Panc1 (cell line): ENCODE measurements at regions not wholly inside any gene's neighbourhood (a gene's known extent, or its start where the extent isn't known, plus 50 kb on each side); places are given as distances from the start of the nearest gene placed in this dataset.

Experiments used
- POLR2AphosphoS5 ChIP-seq: IDR thresholded peaks from 2 replicates; pipeline ENCODE4 v1.6.1; 2012; ENCODE audit warnings: mild to moderate bottlenecking, low read depth, low read length, moderate library complexity
- REST ChIP-seq, 2 experiments: IDR thresholded peaks; 2 replicates each; pipeline ENCODE4 v1.6.1; 2011 to 2012; ENCODE audit warnings: low read depth in 2 of 2, control low read depth in 1 of 2, low read length in 1 of 2, mild to moderate bottlenecking in 1 of 2, moderate library complexity in 1 of 2; ENCODE audit not compliant: insufficient read depth in 1 of 2
- TF ChIP-seq, protein P1 (sequence below): fragments of 450-650 bp; IDR thresholded peaks from 2 replicates; pipeline ENCODE4 v1.5.1; 2017; ENCODE audit warnings: mild to moderate bottlenecking

- TF ChIP-seq, protein P1, sequence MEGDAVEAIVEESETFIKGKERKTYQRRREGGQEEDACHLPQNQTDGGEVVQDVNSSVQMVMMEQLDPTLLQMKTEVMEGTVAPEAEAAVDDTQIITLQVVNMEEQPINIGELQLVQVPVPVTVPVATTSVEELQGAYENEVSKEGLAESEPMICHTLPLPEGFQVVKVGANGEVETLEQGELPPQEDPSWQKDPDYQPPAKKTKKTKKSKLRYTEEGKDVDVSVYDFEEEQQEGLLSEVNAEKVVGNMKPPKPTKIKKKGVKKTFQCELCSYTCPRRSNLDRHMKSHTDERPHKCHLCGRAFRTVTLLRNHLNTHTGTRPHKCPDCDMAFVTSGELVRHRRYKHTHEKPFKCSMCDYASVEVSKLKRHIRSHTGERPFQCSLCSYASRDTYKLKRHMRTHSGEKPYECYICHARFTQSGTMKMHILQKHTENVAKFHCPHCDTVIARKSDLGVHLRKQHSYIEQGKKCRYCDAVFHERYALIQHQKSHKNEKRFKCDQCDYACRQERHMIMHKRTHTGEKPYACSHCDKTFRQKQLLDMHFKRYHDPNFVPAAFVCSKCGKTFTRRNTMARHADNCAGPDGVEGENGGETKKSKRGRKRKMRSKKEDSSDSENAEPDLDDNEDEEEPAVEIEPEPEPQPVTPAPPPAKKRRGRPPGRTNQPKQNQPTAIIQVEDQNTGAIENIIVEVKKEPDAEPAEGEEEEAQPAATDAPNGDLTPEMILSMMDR, result no peak
- TF ChIP-seq POLR2AphosphoS5 (no peak), REST (IDR thresholded peaks at IDR 0.05; ENCODE audit: insufficient read depth in 1 of 2, low read depth in 2 of 2, low read length in 1 of 2) (no peak)
Measured at GRCh38 chr19:31575846-31576335, 226.7 kb upstream of the TSHZ3 start.
